ENCODE measurements at regions not wholly inside any gene's neighbourhood (a gene's known extent, or its start where the extent isn't known, plus 50 kb on each side); places are given as distances from the start of the nearest gene placed in this dataset.
A peak's percentile ranks its signal among the peaks of the same experiment; 100 is the strongest.

DNA sequence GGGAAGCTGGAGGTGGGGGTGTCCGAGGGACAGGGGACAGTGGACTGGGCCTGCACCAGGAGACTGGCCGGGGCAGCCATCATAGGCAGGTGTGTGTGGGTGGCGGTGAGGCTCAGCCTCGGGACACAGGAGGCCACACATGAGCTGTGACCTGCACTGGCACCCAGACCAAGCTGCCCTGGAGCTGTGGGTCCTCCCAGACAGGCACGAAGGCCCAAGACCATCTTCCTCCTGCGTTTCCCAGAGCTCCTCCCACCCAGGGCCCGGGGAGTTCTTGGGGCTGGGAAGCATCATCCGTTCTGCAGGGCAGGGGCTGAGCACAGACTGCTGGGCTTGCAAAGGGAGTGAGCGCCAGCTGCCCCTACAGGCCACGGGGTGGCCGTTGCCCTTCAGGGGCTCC lies 87.4 kb downstream of the PDGFA start:
- Histone ChIP-seq H3K27me3 (no peaks in the 10 kb centered on the region), H3K27ac (peak overlapping the region in 1 of 5 donors; percentile 21), H3K4me3 (no peak overlapping the region), H3K9me3 (replicated peaks in 1 of 3) (no peaks in the 10 kb centered on the region), H3K4me1 (replicated peaks in 1 of 2) (no peaks in the 10 kb centered on the region), H3K36me3 (replicated peaks in 1 of 2) (no peaks in the 10 kb centered on the region)
- intact Hi-C loops (cut with DNase I): no loop called here
- TF ChIP-seq POLR2A (IDR thresholded peaks at IDR 0.05): no peak
- DNase-seq: no peak
- 82 to 89% (median 85%) methylated on average over 6 to 11 of the region's 11 CpGs for WGBS, 4 donors

DNA sequence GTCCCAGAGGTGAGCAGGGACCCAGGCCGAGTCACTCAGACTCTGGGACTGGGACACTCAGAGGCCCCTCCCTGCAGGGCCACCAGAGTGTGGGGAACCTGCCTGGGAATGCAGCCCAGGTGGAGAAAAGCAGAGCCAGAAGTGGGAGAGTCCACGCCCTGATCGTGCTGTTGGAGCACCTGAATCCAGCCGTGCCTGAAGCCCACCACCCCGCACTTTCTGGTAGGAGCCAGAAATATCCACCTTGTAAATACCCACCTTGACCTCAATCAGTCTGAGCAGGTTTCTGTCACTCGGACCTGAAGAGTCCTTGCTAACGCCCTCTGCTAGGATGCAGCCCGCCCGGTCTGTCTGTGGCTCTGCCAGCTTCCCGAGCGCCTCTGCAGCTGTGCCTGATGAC lies 86.7 kb downstream of the PDGFA start:
- Histone ChIP-seq H3K27ac (no peak overlapping the region), H3K9me3 (replicated peaks in 1 of 3) (no peaks in the 10 kb centered on the region), H3K4me1 (replicated peaks in 1 of 2) (no peaks in the 10 kb centered on the region), H3K36me3 (replicated peaks in 1 of 2) (no peaks in the 10 kb centered on the region), H3K4me3 (no peak overlapping the region), H3K27me3 (no peaks in the 10 kb centered on the region)
- no peak for TF ChIP-seq POLR2A (IDR thresholded peaks at IDR 0.05)
- TF ChIP-seq, protein P1, sequence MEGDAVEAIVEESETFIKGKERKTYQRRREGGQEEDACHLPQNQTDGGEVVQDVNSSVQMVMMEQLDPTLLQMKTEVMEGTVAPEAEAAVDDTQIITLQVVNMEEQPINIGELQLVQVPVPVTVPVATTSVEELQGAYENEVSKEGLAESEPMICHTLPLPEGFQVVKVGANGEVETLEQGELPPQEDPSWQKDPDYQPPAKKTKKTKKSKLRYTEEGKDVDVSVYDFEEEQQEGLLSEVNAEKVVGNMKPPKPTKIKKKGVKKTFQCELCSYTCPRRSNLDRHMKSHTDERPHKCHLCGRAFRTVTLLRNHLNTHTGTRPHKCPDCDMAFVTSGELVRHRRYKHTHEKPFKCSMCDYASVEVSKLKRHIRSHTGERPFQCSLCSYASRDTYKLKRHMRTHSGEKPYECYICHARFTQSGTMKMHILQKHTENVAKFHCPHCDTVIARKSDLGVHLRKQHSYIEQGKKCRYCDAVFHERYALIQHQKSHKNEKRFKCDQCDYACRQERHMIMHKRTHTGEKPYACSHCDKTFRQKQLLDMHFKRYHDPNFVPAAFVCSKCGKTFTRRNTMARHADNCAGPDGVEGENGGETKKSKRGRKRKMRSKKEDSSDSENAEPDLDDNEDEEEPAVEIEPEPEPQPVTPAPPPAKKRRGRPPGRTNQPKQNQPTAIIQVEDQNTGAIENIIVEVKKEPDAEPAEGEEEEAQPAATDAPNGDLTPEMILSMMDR (IDR thresholded peaks at IDR 0.05): no peak
- 73 to 87% (median 86%) methylated on average over 4 to 11 of the region's 11 CpGs for WGBS, 4 donors
- intact Hi-C loops (cut with DNase I): no loop called here
- DNase-seq: no peak

DNA sequence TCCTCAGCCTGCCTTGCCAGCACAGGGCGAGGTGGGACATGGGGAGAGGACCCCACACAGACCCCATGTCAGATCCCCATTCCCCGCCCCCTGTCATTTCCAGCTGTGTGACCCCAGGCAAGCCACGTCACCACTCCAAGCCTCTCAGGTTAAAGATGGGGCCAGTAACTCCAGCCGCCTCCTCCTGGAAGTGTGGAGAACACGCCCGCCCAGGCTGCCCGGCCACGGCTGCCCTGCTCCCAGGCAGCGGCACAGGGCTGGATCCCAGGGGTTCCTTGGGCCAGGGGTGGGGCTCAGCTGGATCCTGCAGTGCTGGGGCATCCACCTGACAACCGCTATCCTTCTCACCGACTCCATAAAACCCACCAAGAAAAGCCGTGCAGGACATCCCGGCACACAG lies 86.1 kb downstream of the PDGFA start:
- no peaks in the 10 kb centered on the region for H3K36me3 ChIP-seq (replicated peaks in 1 of 2)
- intact Hi-C loops (cut with DNase I): no loop called here
- no peak overlapping the region for H3K4me3 ChIP-seq
- no peaks in the 10 kb centered on the region for H3K4me1 ChIP-seq (replicated peaks in 1 of 2)
- TF ChIP-seq, protein P1 (IDR thresholded peaks at IDR 0.05): no peak
- no peak for TF ChIP-seq POLR2A (IDR thresholded peaks at IDR 0.05)
- H3K27ac ChIP-seq: no peak overlapping the region
- H3K27me3 ChIP-seq: no peaks in the 10 kb centered on the region
- WGBS, 4 donors: 79 to 100% (median 87%) methylated on average over 1 to 13 of the region's 13 CpGs
- H3K9me3 ChIP-seq (replicated peaks in 1 of 3): no peaks in the 10 kb centered on the region
- DNase-seq: no peak

DNA sequence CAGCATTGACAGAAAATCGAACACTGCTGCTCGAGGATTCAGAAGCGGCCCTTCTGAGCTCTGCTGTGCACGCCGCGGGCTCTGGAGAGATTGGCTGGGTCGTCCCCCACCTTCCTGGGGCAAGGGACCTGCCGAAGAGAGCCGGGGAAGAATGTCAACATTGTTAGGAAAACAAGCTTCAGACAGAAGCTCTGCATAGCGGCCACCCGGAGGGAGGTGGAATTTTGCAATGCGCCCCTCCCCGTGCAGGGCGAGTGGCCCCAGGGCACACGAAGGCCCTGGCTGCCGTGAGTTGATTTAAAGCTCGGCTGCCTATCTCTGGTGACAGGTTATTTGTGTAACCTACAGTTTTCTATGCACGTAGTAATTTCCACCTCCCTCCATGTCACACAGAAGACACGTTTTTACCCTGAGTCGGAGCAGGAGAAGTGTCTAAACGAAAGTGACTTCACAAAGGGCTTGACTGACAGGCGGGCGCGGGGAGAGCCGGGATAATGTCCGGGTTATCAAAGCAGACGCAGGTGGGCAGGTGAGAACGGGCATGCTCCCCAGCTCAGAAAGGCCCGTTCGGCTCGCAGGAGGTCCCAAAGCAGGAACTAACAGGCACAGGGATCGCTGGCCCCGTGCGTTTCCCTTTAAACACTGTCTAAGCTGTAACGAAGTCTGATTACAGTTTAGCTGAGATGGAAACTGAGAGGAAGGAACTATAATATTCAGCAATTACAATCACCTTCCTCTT lies 84.6 kb downstream of the PDGFA start:
- DNase-seq: no peak
- TF ChIP-seq POLR2A (IDR thresholded peaks at IDR 0.05): no peak
- TF ChIP-seq, protein P1 (IDR thresholded peaks at IDR 0.05): no peak
- H3K4me1 ChIP-seq (replicated peaks in 1 of 2): no peaks in the 10 kb centered on the region
- H3K9me3 ChIP-seq (replicated peaks in 1 of 3): no peaks in the 10 kb centered on the region
- intact Hi-C loops (cut with DNase I): no loop called here
- no peak overlapping the region for H3K27ac ChIP-seq
- WGBS, 4 donors: 49 to 56% (median 53%) methylated on average over 32 to 35 of the region's 35 CpGs
- H3K4me3 ChIP-seq: no peak overlapping the region
- H3K27me3 ChIP-seq: no peaks in the 10 kb centered on the region
- H3K36me3 ChIP-seq (replicated peaks in 1 of 2): no peaks in the 10 kb centered on the region

All from adrenal gland (tissue), 9 donors.